Activated CD8-positive, alpha-beta T cell treated with anti-CD3 and anti-CD28 coated beads for 36 hours (primary cell): ENCODE measurements at regions not wholly inside any gene's neighbourhood (a gene's known extent, or its start where the extent isn't known, plus 50 kb on each side); places are given as distances from the start of the nearest gene placed in this dataset.

Experiments used
- ATAC-seq: fragments of 200-7000 bp; cut with Tn5 transposase; one replicate; pipeline ENCODE4 v1.10.0; 2021; ENCODE audit warnings: mild to moderate bottlenecking, moderate library complexity
- CTCF ChIA-PET: fragments of 350-600 bp; sonication (Branson Sonifier 250); formaldehyde crosslinking; loops from one replicate; lab custom pipeline; 2021; ENCODE audit warnings: antibody characterized with exemption; lab: Charles Lee
- POLR2A ChIA-PET: fragments of 350-600 bp; sonication (Branson Sonifier 250); formaldehyde crosslinking; loops from one replicate; lab custom pipeline; 2021; ENCODE audit warnings: antibody characterized with exemption; lab: Charles Lee
- DNase-seq: peaks from one replicate; pipeline ENCODE4 v3.0.0-alpha.2; 2020
- H3K27ac Mint-ChIP-seq: one replicate; pipeline ENCODE4 v1.8.0; 2021; ENCODE audit warnings: mild to moderate bottlenecking, mixed read lengths
- H3K27me3 Mint-ChIP-seq: one replicate; pipeline ENCODE4 v1.8.0; 2021; ENCODE audit warnings: mixed read lengths
- H3K36me3 Mint-ChIP-seq: one replicate; pipeline ENCODE4 v1.8.0; 2021; ENCODE audit warnings: low read depth, mixed read lengths
- H3K4me1 Mint-ChIP-seq: one replicate; pipeline ENCODE4 v1.8.0; 2021; ENCODE audit warnings: low read depth, mixed read lengths
- H3K4me3 Mint-ChIP-seq: one replicate; pipeline ENCODE4 v1.8.0; 2021; ENCODE audit warnings: mild to moderate bottlenecking, moderate library complexity, mixed read lengths
- H3K9me3 Mint-ChIP-seq: one replicate; pipeline ENCODE4 v1.8.0; 2021; ENCODE audit warnings: mixed read lengths
- CTCF ChIP-seq: fragments of 200-600 bp; IDR thresholded peaks from one replicate; pipeline ENCODE4 v1.8.0; 2022; ENCODE audit warnings: antibody characterized with exemption, mild to moderate bottlenecking
- intact Hi-C: fragments of 100-400 bp; cut with micrococcal nuclease; formaldehyde crosslinking; loops from one replicate; pipeline ENCODE4 v1.10.0; 2022

GRCh38 chr20:51864967-51865366, 62.6 kb upstream of the SALL4 start:
- ChIA-PET CTCF (no interaction called here), POLR2A (no interaction called here)
- no peak overlapping the region for H3K4me3 Mint-ChIP-seq
- intact Hi-C loops = no loop called here
- no peak for DNase-seq
- no peak for ATAC-seq
- H3K27ac Mint-ChIP-seq = no peak overlapping the region
- peaks cover 8% of the 10 kb centered on the region for H3K27me3 Mint-ChIP-seq
- TF ChIP-seq CTCF = no peak
- H3K9me3 Mint-ChIP-seq = no peaks in the 10 kb centered on the region
- no peaks in the 10 kb centered on the region for H3K4me1 Mint-ChIP-seq
- H3K36me3 Mint-ChIP-seq = no peaks in the 10 kb centered on the region

- ChIA-PET CTCF (no interaction called here), POLR2A (no interaction called here)
- H3K4me3 Mint-ChIP-seq = no peak overlapping the region
- H3K36me3 Mint-ChIP-seq = no peaks in the 10 kb centered on the region
- H3K4me1 Mint-ChIP-seq = no peaks in the 10 kb centered on the region
- H3K27me3 Mint-ChIP-seq = peaks cover 11% of the 10 kb centered on the region
- DNase-seq = no peak
- TF ChIP-seq CTCF = no peak
- no peak overlapping the region for H3K27ac Mint-ChIP-seq
- intact Hi-C loops = no loop called here
- no peak for ATAC-seq
- H3K9me3 Mint-ChIP-seq = no peaks in the 10 kb centered on the region
Measured at GRCh38 chr20:51862796-51863195, 60.5 kb upstream of the SALL4 start.

- no peak overlapping the region for H3K27ac Mint-ChIP-seq
- ATAC-seq = no peak
- intact Hi-C loops = no loop called here
- H3K4me3 Mint-ChIP-seq = no peak overlapping the region
- H3K4me1 Mint-ChIP-seq = no peaks in the 10 kb centered on the region
- H3K9me3 Mint-ChIP-seq = no peaks in the 10 kb centered on the region
- ChIA-PET POLR2A (no interaction called here), CTCF (no interaction called here)
- TF ChIP-seq CTCF = no peak
- no peaks in the 10 kb centered on the region for H3K36me3 Mint-ChIP-seq
- peaks cover 11% of the 10 kb centered on the region for H3K27me3 Mint-ChIP-seq
- no peak for DNase-seq
Measured at GRCh38 chr20:51861726-51862466, 59.6 kb upstream of the SALL4 start.

- ChIA-PET CTCF (no interaction called here), POLR2A (no interaction called here)
- intact Hi-C loops = no loop called here
- Mint-ChIP-seq H3K9me3 (no peaks in the 10 kb centered on the region), H3K36me3 (no peaks in the 10 kb centered on the region), H3K4me1 (no peaks in the 10 kb centered on the region), H3K4me3 (no peak overlapping the region), H3K27me3 (peaks cover 7% of the 10 kb centered on the region), H3K27ac (no peak overlapping the region)
- no peak for ATAC-seq
- no peak for DNase-seq
- no peak for TF ChIP-seq CTCF
Measured at GRCh38 chr20:51860111-51860882, 58.0 kb upstream of the SALL4 start.

- no peaks in the 10 kb centered on the region for H3K9me3 Mint-ChIP-seq
- DNase-seq = no peak
- ATAC-seq = no peak
- ChIA-PET POLR2A (no interaction called here), CTCF (no interaction called here)
- intact Hi-C loops = no loop called here
- no peak for TF ChIP-seq CTCF
- H3K4me1 Mint-ChIP-seq = no peaks in the 10 kb centered on the region
- no peak overlapping the region for H3K27ac Mint-ChIP-seq
- H3K4me3 Mint-ChIP-seq = no peak overlapping the region
- H3K27me3 Mint-ChIP-seq = peaks cover 5% of the 10 kb centered on the region
- H3K36me3 Mint-ChIP-seq = no peaks in the 10 kb centered on the region
Measured at GRCh38 chr20:51856432-51856831, 54.1 kb upstream of the SALL4 start.
